WTC11 (cell line): ENCODE measurements at regions not wholly inside any gene's neighbourhood (a gene's known extent, or its start where the extent isn't known, plus 50 kb on each side); places are given as distances from the start of the nearest gene placed in this dataset.

Experiments
- ATAC-seq: fragments of 200-7000 bp; cut with Tn5 transposase; 2 replicates; pipeline ENCODE4 v1.10.0; 2021; ENCODE audit warnings: mild to moderate bottlenecking, moderate library complexity
- CTCF ChIA-PET: fragments of 300-600 bp; sonication (Branson Sonifier 250); formaldehyde crosslinking; loops from one replicate; lab custom pipeline; 2021; ENCODE audit warnings: antibody characterized with exemption; lab: Charles Lee
- POLR2A ChIA-PET: fragments of 350-600 bp; sonication (Branson Sonifier 250); formaldehyde crosslinking; loops from one replicate; lab custom pipeline; 2021; ENCODE audit warnings: antibody characterized with exemption; lab: Charles Lee
- DNase-seq: peaks from one replicate; pipeline ENCODE4 v3.0.0; 2021; ENCODE audit warnings: low spot score
- H3K27ac Mint-ChIP-seq: 2 replicates; pipeline ENCODE4 v1.8.0; 2021; ENCODE audit warnings: mixed read lengths
- H3K27me3 Mint-ChIP-seq: 2 replicates; pipeline ENCODE4 v1.8.0; 2021; ENCODE audit warnings: low read depth, mild to moderate bottlenecking, moderate library complexity, mixed read lengths
- H3K36me3 Mint-ChIP-seq: 2 replicates; pipeline ENCODE4 v1.8.0; 2021; ENCODE audit warnings: mixed read lengths
- H3K4me1 Mint-ChIP-seq: 2 replicates; pipeline ENCODE4 v1.8.0; 2022; ENCODE audit warnings: mixed read lengths
- H3K4me3 Mint-ChIP-seq: 2 replicates; pipeline ENCODE4 v1.8.0; 2021; ENCODE audit warnings: mild to moderate bottlenecking, moderate library complexity, mixed read lengths
- H3K9me3 Mint-ChIP-seq: 2 replicates; pipeline ENCODE4 v1.8.0; 2021; ENCODE audit warnings: mixed read lengths
- CREB1 ChIP-seq: sonication (generic); formaldehyde crosslinking; IDR thresholded peaks from 2 replicates; pipeline ENCODE4 v1.8.0; 2023; ENCODE audit warnings: mild to moderate bottlenecking, missing genetic modification reagents
- ETV6 ChIP-seq: sonication (generic); formaldehyde crosslinking; IDR thresholded peaks from 2 replicates; pipeline ENCODE4 v1.8.1; 2022; ENCODE audit warnings: mild to moderate bottlenecking, missing genetic modification reagents
- GABPB1 ChIP-seq: sonication (generic); formaldehyde crosslinking; IDR thresholded peaks from 2 replicates; pipeline ENCODE4 v1.8.1; 2023; ENCODE audit warnings: mild to moderate bottlenecking, missing genetic modification reagents
- HMGA2 ChIP-seq: fragments of 250-450 bp; sonication (Bioruptor Pico); IDR thresholded peaks from 2 replicates; pipeline ENCODE4 v1.4.0; 2021; ENCODE audit warnings: mild to moderate bottlenecking, moderate library complexity
- JAZF1 ChIP-seq: fragments of 250-450 bp; sonication (Bioruptor Pico); IDR thresholded peaks from 2 replicates; pipeline ENCODE4 v1.9.0; 2021; ENCODE audit warnings: moderate library complexity, mild to moderate bottlenecking, inconsistent platforms
- KAT7 ChIP-seq: sonication (generic); formaldehyde crosslinking; IDR thresholded peaks from 2 replicates; pipeline ENCODE4 v1.8.1; 2023; ENCODE audit warnings: missing genetic modification reagents, mild to moderate bottlenecking, borderline replicate concordance
- NFE2L1 ChIP-seq: sonication (generic); formaldehyde crosslinking; IDR thresholded peaks from 2 replicates; pipeline ENCODE4 v1.8.1; 2023; ENCODE audit warnings: missing genetic modification reagents
- RELA ChIP-seq: sonication (generic); formaldehyde crosslinking; IDR thresholded peaks from 2 replicates; pipeline ENCODE4 v1.8.1; 2022; ENCODE audit warnings: missing genetic modification reagents, mild to moderate bottlenecking, borderline replicate concordance
- RORB ChIP-seq: fragments of 250-450 bp; sonication (Bioruptor Pico); IDR thresholded peaks from 2 replicates; pipeline ENCODE4 v1.9.0; 2021; ENCODE audit warnings: mild to moderate bottlenecking
- TCF7 ChIP-seq: sonication (generic); formaldehyde crosslinking; IDR thresholded peaks from 2 replicates; pipeline ENCODE4 v1.8.0; 2022; ENCODE audit warnings: mild to moderate bottlenecking, low read depth, missing genetic modification reagents, moderate library complexity
- TEAD1 ChIP-seq: sonication (generic); formaldehyde crosslinking; IDR thresholded peaks from 2 replicates; pipeline ENCODE4 v1.8.0; 2022; ENCODE audit warnings: mild to moderate bottlenecking, missing genetic modification reagents
- TP53 ChIP-seq: sonication (generic); formaldehyde crosslinking; IDR thresholded peaks from 2 replicates; pipeline ENCODE4 v1.8.1; 2023; ENCODE audit warnings: mild to moderate bottlenecking, missing genetic modification reagents
- ZNF121 ChIP-seq: sonication (generic); formaldehyde crosslinking; IDR thresholded peaks from 2 replicates; pipeline ENCODE4 v1.8.0; 2023; ENCODE audit warnings: missing genetic modification reagents
- ZNF317 ChIP-seq: sonication (generic); formaldehyde crosslinking; IDR thresholded peaks from 2 replicates; pipeline ENCODE4 v1.8.1; 2023; ENCODE audit warnings: low read depth, mild to moderate bottlenecking, moderate library complexity, missing genetic modification reagents, borderline replicate concordance
- TF ChIP-seq, protein P1 (sequence below): sonication (generic); formaldehyde crosslinking; IDR thresholded peaks from 2 replicates; pipeline ENCODE4 v1.8.1; 2022; ENCODE audit warnings: mild to moderate bottlenecking, moderate library complexity, missing genetic modification reagents
- TF ChIP-seq, protein P2 (sequence below): sonication (generic); formaldehyde crosslinking; IDR thresholded peaks from 2 replicates; pipeline ENCODE4 v1.8.0; 2022; ENCODE audit warnings: missing genetic modification reagents
- TF ChIP-seq, protein P3 (sequence below): fragments of 250-450 bp; sonication (Bioruptor Pico); IDR thresholded peaks from 2 replicates; pipeline ENCODE4 v1.9.0; 2021; ENCODE audit warnings: moderate library complexity, mild to moderate bottlenecking, inconsistent platforms, borderline replicate concordance
- TF ChIP-seq, protein P4 (sequence below): fragments of 250-450 bp; sonication (Bioruptor Pico); IDR thresholded peaks from 2 replicates; pipeline ENCODE4 v1.9.0; 2021; ENCODE audit warnings: mild to moderate bottlenecking
- TF ChIP-seq, protein P5 (sequence below): sonication (generic); formaldehyde crosslinking; IDR thresholded peaks from 2 replicates; pipeline ENCODE4 v1.8.1; 2023; ENCODE audit warnings: mild to moderate bottlenecking, missing genetic modification reagents
- TF ChIP-seq, protein P6 (sequence below): fragments of 250-450 bp; sonication (Bioruptor Pico); conservative IDR thresholded peaks from 2 replicates; pipeline ENCODE4 v1.9.0; 2021; ENCODE audit warnings: mild to moderate bottlenecking

DNA sequence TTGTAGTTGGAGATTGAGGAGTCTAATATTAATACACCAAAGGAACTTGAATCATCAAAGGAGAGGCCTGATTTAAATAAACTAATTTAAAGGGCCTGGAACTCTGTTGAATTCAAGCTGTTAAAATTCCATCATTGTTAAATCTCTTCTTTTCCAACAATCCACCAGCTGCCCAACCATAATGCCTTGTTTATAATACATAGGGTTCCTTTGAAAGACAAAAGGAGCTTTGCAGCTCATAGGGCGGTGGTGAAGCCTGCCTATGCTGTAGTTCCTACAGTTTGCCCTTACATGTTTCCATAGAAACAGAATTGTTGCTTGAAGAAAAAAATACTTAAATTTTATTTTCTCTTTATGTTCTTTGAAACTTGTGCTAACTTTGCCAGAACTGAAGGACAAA is 102.8 kb downstream of the GLUD2 start (continued):
- TF ChIP-seq, protein P1, sequence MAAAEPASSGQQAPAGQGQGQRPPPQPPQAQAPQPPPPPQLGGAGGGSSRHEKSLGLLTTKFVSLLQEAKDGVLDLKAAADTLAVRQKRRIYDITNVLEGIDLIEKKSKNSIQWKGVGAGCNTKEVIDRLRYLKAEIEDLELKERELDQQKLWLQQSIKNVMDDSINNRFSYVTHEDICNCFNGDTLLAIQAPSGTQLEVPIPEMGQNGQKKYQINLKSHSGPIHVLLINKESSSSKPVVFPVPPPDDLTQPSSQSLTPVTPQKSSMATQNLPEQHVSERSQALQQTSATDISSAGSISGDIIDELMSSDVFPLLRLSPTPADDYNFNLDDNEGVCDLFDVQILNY (CRISPR knock-in tag): no peak

DNA sequence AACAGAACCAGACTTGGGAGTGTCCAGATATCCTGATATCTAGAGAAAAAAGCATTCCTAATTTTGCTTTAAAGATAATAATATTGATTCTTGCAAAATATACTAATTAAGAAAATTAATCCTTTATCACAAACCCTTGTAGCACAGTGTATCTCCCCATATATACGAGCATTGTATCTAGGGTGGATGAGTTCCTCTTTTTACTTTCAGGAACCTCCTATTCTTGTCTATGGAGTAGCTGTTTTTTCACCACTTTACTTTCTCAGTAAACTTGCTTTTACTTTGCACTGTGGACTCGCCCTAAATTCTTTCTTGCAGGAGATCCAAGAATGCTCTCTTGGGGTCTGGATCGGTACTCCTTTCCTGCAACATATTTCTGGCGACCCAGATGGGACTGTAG is 103.9 kb downstream of the GLUD2 start:
- H3K27ac Mint-ChIP-seq: no peak overlapping the region
- peaks cover 56% of the 10 kb centered on the region for H3K27me3 Mint-ChIP-seq
- TF ChIP-seq RORB: no peak
- TF ChIP-seq JAZF1 (CRISPR knock-in tag): no peak
- no peak for TF ChIP-seq NFE2L1 (CRISPR knock-in tag)
- POLR2A ChIA-PET: no interaction called here
- no peak for ATAC-seq
- CTCF ChIA-PET: no interaction called here
- DNase-seq: no peak
- no peaks in the 10 kb centered on the region for H3K9me3 Mint-ChIP-seq
- peaks cover 13% of the 10 kb centered on the region for H3K4me1 Mint-ChIP-seq
- no peaks in the 10 kb centered on the region for H3K36me3 Mint-ChIP-seq
- H3K4me3 Mint-ChIP-seq: no peak overlapping the region

DNA sequence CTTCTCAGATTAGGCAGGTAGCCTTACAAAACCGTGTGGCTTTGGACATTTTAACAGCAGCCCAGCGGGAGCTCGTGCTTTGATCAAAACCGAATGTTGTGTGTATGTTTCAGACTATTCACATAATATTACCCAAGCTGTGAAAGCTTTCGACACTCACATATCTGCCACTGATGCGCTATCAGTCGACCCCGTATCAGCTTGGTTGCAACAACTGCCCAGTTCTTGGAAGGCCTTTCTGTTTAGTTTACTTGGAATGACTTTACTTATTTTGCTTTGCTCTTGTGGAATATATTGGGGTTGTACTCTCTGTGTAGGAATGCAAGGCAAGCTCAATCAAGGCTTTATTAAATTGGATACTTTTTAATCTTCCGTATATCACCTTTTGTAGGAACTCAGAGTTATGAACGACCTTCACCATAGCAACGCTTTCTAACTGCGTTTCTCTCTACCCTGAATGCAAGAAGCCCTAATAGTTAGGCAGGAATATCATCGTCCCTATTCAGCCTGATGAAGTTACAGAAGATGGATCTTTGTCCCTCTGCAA is 107.5 kb downstream of the GLUD2 start:
- no peak for TF ChIP-seq TP53 (CRISPR knock-in tag)
- no peak for TF ChIP-seq HMGA2 (CRISPR knock-in tag)
- TF ChIP-seq KAT7 (CRISPR knock-in tag): no peak
- TF ChIP-seq, protein P2, sequence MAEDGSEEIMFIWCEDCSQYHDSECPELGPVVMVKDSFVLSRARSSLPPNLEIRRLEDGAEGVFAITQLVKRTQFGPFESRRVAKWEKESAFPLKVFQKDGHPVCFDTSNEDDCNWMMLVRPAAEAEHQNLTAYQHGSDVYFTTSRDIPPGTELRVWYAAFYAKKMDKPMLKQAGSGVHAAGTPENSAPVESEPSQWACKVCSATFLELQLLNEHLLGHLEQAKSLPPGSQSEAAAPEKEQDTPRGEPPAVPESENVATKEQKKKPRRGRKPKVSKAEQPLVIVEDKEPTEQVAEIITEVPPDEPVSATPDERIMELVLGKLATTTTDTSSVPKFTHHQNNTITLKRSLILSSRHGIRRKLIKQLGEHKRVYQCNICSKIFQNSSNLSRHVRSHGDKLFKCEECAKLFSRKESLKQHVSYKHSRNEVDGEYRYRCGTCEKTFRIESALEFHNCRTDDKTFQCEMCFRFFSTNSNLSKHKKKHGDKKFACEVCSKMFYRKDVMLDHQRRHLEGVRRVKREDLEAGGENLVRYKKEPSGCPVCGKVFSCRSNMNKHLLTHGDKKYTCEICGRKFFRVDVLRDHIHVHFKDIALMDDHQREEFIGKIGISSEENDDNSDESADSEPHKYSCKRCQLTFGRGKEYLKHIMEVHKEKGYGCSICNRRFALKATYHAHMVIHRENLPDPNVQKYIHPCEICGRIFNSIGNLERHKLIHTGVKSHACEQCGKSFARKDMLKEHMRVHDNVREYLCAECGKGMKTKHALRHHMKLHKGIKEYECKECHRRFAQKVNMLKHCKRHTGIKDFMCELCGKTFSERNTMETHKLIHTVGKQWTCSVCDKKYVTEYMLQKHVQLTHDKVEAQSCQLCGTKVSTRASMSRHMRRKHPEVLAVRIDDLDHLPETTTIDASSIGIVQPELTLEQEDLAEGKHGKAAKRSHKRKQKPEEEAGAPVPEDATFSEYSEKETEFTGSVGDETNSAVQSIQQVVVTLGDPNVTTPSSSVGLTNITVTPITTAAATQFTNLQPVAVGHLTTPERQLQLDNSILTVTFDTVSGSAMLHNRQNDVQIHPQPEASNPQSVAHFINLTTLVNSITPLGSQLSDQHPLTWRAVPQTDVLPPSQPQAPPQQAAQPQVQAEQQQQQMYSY: no peak
- TF ChIP-seq RORB: no peak
- no peak for TF ChIP-seq ZNF121 (CRISPR knock-in tag)
- TF ChIP-seq, protein P3, sequence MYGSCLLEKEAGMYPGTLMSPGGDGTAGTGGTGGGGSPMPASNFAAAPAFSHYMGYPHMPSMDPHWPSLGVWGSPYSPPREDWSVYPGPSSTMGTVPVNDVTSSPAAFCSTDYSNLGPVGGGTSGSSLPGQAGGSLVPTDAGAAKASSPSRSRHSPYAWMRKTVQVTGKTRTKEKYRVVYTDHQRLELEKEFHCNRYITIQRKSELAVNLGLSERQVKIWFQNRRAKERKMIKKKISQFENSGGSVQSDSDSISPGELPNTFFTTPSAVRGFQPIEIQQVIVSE (CRISPR knock-in tag): no peak
- TF ChIP-seq TCF7: no peak
- TF ChIP-seq GABPB1 (CRISPR knock-in tag): no peak
- TF ChIP-seq, protein P1 (CRISPR knock-in tag): no peak
- H3K9me3 Mint-ChIP-seq: no peaks in the 10 kb centered on the region
- ChIA-PET CTCF (no interaction called here), POLR2A (no interaction called here)
- H3K4me3 Mint-ChIP-seq: no peak overlapping the region
- no peak for DNase-seq
- H3K27ac Mint-ChIP-seq: no peak overlapping the region
- H3K27me3 Mint-ChIP-seq: peaks cover 48% of the 10 kb centered on the region
- no peaks in the 10 kb centered on the region for H3K36me3 Mint-ChIP-seq
- no peak for ATAC-seq
- H3K4me1 Mint-ChIP-seq: peaks cover 11% of the 10 kb centered on the region

DNA sequence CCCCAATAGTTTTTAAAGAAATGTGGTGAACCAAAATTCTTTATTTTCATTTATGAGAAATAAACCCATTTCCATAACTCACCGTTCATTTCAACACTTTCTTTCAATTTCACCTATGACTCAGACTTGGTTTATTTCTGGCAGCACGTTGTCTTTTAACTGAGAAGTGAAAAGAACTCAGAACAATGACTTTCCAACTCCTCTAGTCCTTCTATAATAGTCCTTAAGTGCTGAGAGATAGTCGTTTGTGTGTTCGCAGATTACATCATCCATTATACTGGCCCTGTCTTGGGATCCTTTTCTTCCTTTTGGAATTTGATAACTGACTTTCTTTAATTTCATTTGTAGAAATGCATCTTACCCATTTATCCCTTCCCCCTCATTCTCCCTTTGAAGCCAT is 113.6 kb downstream of the GLUD2 start:
- no peak overlapping the region for H3K27ac Mint-ChIP-seq
- H3K4me3 Mint-ChIP-seq: no peak overlapping the region
- no peaks in the 10 kb centered on the region for H3K9me3 Mint-ChIP-seq
- ATAC-seq (no peak), DNase-seq (no peak)
- H3K27me3 Mint-ChIP-seq: no peaks in the 10 kb centered on the region
- ChIA-PET POLR2A (no interaction called here), CTCF (no interaction called here)
- H3K4me1 Mint-ChIP-seq: peaks cover 14% of the 10 kb centered on the region
- no peaks in the 10 kb centered on the region for H3K36me3 Mint-ChIP-seq
- TF ChIP-seq, protein P4, sequence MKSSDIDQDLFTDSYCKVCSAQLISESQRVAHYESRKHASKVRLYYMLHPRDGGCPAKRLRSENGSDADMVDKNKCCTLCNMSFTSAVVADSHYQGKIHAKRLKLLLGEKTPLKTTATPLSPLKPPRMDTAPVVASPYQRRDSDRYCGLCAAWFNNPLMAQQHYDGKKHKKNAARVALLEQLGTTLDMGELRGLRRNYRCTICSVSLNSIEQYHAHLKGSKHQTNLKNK (CRISPR knock-in tag): no peak
- TF ChIP-seq CREB1 (CRISPR knock-in tag) (no peak), ETV6 (CRISPR knock-in tag) (no peak), ZNF317 (no peak), TEAD1 (CRISPR knock-in tag) (no peak), RELA (CRISPR knock-in tag) (no peak), GABPB1 (CRISPR knock-in tag) (no peak)
- TF ChIP-seq, protein P5, sequence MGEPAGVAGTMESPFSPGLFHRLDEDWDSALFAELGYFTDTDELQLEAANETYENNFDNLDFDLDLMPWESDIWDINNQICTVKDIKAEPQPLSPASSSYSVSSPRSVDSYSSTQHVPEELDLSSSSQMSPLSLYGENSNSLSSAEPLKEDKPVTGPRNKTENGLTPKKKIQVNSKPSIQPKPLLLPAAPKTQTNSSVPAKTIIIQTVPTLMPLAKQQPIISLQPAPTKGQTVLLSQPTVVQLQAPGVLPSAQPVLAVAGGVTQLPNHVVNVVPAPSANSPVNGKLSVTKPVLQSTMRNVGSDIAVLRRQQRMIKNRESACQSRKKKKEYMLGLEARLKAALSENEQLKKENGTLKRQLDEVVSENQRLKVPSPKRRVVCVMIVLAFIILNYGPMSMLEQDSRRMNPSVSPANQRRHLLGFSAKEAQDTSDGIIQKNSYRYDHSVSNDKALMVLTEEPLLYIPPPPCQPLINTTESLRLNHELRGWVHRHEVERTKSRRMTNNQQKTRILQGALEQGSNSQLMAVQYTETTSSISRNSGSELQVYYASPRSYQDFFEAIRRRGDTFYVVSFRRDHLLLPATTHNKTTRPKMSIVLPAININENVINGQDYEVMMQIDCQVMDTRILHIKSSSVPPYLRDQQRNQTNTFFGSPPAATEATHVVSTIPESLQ (CRISPR knock-in tag): no peak
- TF ChIP-seq, protein P6, sequence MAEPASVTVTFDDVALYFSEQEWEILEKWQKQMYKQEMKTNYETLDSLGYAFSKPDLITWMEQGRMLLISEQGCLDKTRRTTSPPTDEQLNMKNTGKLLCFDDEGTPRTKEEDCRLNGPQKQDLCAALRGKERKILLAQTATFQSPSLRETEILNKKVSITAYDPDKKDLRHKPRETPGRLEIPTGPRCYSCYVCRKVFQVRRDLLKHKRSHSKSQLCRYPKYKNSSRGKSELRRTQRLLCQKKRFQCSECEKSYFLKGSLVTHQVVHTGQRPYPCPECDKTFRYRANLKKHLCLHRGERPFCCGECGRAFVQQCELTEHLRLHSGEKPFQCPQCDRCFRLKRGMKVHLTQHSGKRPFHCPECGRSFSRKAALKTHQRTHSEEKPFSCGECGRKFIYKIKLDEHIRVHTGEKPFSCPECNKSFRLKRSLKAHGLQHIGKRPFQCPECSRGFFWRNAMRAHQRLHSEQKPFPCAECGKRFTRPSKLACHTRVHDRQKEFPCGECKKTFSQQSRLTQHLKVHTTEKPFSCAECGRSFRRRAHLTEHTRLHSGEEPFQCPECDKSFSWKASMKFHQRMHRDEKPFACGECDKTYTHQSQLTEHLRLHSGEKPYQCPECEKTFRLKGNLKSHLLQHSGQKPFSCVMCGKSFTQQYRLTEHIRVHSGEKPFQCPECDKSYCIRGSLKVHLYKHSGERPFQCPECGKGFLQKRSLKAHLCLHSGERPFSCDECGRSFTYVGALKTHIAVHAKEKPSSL (CRISPR knock-in tag): no peak
